Glomerular visceral epithelial cell (primary cell): ENCODE measurements at regions not wholly inside any gene's neighbourhood (a gene's known extent, or its start where the extent isn't known, plus 50 kb on each side); places are given as distances from the start of the nearest gene placed in this dataset.
"Not testable (repeated sequence)": the region's sequence is repeated elsewhere in the genome, so short reads cannot be mapped to it uniquely, and the experiment has no call there.

Experiments used
- DNase-seq: peaks from one replicate; pipeline ENCODE4 v3.0.0-alpha.2; 2016; ENCODE audit errors: extremely low spot score

DNA sequence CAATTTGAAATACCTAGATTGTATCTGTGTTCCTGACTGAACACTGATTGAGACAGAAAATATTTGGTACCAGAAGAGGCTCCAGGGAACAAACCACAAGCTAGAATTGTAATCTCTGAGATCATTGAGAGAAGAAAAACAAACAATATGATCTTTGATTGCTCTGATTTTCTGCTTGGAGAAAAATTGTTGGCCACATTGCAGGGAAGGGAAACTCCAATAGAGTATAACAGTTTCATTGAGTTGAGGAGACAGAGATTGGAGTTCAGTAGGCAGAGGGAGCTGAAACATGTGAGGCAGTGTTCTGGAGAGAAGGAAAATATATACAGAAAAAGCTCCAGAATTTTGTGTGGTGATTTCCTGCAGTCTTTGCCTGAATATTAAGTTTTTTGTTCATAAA is 158.2 kb downstream of the C4orf33 start:
- DNase-seq, result no peak

DNA sequence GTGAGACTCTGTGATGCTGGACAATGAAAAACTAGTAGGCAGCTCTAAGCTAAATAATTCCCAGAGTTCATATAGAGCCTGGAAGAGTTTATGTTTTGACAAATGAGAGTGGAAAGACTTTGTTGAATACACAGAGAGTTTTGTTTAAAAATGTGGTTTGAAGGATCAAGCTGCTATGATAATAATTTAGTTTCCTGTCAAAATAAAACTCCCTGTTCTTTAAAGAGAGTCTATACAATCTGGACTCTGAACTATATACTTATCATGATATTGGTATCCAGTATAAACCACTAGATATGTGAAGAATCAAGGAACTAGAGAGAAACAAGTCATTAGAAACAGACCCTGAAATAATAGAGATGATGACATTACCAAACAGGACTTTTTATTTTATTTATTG is 158.6 kb downstream of the C4orf33 start:
- no peak for DNase-seq

DNA sequence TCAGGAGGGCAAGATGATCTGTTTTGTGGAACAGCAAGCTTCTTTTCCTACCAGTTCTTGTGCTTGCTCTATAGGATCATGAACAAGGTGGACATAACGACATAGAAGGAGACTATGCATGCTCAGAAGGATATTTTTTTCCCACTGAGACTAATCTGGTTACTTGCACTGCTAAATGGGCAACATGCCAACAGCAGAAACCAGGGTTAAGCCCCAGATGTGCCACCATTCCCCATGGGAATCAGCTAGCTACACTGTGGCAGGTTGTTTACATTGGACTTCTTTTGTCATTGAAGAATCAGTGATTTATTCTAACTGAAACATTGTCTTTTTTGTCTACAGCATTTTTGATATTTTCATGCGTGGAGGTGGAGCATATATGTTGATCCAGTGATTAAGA is 165.6 kb downstream of the C4orf33 start:
- DNase-seq, result no peak

DNA sequence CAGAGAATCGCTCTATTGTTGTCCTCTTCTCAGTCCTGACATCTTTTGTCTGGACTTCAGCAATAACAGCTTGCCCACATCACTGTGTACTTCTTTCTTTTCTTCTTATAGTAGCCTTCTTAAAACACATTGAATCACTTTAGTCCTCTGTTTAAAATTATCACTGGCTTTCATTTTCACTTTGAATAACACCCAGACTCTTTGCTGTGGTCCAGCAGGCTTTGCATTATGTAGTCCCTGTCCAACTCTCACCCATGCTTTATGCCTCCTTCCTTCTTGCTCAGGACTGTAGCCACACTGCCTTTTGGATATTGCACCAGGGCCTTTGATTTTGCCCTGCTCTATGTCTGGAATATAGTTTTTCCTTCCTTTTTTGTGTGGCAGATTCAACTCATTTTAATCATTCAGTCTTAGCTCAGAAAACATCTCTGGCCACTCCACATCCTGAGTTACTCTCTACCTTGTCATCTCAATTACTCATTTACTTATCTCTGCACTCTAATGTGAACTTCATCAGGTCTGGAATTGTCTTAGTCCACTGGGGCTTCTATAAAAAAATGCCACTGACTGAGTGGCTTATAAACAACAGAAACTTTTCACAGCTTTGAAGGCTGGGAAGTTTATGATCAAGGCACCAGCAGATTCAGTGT is 168.2 kb downstream of the C4orf33 start:
- DNase-seq, result peak; percentile 2

DNA sequence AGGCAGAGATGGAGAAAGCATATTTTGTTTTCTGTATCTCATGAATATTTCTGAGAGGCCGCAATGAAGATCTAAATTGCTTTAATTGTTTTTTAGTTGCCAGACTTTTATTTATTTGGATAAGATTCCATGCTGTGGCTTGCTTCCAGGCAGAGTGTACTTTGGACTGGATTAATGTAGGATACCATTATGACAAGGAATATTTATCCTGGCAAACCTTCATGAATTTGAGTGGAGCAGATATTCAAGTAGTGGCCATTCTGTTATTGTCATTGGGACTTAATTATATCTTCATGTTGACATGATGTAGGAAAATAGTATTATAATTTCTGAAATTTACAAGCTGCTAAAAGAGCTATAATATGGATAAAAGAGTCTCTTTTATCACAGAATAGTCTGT is 182.9 kb downstream of the C4orf33 start:
- DNase-seq, result no peak

DNA sequence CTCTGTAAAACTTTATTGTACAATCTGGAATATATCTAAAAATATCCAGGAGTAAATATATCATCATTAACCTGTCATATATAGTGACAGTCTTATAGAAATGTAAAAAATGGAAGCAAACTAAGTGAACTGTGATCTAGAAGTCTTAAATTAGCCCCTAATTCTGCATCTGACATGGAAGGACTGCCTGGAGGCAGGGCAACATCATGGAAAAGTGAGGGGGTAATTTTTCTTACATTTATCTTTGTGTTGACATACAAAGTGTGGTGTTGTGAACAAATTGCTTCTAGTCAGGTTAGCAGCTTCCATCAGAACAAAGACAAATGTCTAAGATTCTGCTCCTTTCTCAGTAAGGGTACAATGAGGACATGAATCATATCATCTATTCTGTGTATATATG is 186.3 kb downstream of the C4orf33 start:
- no peak for DNase-seq

DNA sequence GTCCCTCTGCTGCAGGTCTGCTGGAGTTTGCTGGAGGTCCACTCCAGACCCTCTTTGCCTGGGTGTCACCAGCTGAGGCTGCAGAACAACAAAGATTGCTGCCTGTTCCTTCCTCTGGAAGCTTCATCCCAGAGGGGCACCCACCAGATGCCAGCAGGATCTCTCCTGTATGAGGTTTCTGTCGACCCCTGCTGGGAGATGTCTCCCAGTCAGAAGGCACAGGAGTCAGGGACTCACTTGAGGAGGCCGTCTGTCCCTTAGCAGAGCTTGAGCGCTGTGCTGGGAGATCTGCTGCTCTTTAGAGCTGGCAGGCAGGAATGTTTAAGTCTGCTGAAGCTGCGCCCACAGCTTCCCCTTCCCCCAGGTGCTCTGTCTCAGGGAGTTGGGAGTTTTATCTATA is 196.2 kb downstream of the C4orf33 start:
- not testable (repeated sequence) for DNase-seq

DNA sequence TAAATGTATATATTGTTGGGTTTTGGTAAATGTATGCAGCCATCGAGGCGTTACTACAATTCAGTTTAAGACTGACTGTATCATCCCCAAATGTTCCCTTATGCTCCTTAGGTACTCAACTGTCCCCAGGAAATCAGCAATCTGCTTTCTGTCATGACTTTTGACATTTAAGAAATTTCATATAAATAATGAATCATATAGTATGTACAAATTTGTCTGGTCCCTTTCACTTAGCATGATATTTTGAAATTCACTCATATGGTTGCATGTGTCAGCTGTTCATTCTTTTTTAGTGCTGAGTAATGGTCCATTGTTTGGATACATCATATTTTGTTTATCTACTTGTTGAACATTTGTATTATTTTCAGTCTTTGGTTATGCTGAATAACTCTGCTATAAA is 218.8 kb downstream of the C4orf33 start:
- DNase-seq, result no peak

DNA sequence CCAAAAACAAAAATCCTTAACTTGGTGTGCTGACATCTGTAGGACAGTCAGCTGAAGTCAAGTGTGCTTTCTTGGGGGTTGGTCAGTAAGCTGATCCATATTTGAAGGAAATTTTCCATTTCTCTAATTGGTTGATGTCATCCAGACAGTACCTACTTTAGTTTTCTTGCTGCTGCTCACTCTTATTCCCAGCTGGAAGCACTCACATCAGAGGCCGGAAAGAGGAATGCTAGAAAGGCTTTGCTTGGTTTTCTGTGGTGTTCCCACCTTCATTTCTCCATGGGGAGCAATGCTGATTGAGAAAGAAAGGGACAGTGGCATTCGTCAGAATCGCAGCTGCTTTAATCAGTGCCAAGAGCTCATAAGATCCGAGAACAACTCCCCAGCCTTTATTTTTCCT is 227.0 kb downstream of the C4orf33 start:
- no peak for DNase-seq

DNA sequence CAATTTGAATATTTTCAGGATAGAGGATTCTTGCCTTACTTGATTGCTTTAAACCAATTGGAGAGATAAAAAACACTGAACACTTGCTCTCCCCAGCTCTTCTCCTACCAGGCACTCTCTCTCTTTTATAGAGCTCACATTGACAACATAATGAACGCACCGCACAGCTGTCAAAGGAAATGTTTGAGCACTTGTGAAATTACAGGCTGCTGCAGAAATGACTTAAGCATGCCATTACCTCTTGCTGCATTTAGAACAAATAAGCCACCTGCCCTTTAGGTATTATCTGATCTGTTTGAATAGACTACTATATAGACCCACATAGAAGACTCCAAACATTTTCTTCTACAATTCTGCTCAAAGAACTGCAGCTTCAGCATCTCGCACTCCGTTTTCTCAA is 227.7 kb downstream of the C4orf33 start:
- no peak for DNase-seq

DNA sequence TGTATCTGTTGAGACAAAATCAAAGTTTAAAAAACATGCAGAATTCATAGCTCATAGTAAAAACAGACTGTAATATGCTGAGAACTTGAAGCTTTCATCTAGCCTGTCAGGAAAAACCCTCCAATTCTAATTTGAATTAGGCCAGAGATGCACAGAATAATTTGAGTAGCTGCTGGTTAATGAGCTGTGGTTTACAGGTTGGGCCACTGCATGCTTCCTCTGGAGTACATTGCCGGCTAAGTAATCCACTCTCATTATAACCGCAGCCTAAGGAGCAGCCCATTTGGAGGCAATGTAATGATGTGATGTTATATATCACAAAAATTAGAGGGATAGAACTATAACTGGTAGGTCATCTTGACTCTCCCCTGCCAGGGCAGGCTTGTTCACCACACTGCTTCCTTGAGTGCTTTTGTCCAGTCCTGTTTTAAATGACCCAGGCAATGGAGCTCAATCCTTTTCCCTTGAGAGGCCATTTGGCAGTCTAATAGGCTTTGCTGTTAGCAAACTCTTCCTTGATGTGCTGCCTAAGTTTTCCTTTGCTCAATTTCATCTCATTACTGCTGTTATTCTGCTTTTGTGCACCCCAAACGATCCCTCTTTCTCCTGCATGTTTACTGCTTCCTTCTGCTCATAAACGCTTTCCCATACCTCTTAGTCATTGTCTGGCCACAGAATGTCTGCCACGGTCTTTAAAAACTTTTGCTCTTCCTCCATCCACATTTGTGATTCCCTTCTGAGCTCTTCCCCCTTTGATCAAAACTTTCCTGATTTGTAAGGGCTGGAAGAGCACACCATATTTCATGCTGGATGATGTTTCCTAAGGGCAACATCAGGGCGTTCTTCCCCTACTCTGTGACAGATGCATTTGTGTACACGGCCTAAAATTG is 230.9 kb downstream of the C4orf33 start:
- no peak for DNase-seq

DNA sequence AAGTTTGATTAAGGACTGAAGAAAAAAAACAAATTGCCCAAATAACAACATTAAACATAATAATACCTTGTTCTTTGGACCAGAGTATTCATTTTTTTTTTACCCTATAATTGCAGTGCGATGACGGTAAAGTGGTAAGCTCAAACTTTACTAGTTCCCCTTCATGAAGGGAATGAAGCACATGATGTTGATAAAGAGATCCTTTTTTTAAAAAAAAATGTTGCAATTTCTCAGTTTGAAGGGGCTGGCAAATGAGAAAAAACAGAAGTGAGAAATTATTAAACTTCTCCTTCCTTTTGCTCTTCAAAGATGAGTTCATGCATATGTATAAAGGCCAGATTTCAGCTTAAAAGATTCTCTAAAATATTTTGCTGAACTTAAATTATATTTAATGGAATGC is 231.7 kb downstream of the C4orf33 start:
- DNase-seq, result no peak

DNA sequence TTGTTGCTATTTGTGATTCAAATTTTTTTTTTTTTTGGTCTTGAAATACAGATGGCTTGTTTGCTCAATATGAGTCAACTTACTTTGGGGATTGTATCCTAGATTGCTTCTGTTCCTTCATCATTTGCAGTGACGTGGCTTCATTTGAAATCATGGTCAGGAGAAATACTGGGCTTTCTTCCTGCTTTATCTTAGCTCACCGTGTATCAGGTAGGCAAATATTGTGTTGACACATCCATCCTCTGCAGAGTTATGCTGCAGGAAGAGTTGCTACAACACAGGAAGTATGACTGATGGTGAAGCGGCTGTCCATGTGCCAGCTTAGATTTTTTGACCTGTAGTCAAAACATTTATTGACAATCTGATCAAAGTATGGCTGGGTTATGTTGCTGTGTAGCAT is 232.2 kb downstream of the C4orf33 start:
- DNase-seq, result no peak

DNA sequence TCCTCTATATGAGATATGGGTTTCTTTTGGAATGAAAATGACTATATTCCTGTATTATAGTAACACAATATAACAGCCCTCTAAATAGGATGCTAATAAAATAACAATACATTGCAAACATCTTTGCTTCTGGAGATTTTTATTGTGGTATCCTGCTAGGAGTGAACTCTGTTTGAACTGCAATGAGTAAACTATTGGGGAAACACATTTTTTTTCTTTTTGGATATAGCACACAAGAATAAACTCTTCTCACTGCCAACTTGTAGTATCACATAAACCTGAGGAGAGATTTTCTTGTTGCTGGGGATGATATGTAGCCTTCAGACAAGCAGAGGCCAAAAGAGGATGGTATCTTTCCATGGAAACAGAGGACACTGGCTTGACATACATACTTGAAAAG is 238.2 kb downstream of the C4orf33 start:
- DNase-seq, result no peak

DNA sequence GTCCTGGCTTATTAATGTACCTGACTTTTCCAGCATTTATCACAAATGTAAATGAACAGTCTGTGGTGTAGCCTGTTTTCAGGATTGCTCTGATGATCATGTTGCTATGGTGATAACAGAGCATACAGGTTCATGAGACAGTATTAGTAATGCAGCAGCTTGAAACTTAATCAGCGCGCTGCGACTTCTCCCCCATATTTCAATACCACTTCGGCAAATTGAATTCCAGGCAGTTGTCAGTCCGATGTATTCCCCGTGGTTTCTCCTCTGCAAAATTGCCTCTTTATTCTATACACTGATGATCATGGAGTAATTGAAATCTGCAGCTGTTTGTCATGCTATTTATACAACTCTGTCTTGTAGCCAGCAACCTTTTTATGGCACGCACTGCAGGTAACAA is 239.3 kb downstream of the C4orf33 start:
- no peak for DNase-seq

DNA sequence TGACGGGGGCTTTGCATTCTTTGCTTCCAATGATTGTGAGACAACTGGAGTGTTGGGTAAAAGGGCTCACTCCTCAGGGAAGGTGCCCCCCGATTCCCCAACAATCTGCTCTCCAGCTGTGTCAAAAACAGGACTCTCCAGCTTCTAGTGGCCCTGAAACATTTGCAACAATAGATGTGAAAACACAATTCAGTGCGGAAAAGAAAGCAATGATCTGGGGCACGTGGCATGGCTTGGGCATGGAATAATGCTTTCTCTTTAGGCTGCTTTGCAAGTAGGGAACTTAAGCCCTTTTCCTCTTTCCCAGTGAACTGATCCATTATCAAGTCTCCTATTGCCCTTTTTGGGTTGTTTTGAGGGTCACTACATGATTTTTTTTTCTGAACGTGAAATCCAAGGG is 239.9 kb downstream of the C4orf33 start:
- DNase-seq, result no peak

DNA sequence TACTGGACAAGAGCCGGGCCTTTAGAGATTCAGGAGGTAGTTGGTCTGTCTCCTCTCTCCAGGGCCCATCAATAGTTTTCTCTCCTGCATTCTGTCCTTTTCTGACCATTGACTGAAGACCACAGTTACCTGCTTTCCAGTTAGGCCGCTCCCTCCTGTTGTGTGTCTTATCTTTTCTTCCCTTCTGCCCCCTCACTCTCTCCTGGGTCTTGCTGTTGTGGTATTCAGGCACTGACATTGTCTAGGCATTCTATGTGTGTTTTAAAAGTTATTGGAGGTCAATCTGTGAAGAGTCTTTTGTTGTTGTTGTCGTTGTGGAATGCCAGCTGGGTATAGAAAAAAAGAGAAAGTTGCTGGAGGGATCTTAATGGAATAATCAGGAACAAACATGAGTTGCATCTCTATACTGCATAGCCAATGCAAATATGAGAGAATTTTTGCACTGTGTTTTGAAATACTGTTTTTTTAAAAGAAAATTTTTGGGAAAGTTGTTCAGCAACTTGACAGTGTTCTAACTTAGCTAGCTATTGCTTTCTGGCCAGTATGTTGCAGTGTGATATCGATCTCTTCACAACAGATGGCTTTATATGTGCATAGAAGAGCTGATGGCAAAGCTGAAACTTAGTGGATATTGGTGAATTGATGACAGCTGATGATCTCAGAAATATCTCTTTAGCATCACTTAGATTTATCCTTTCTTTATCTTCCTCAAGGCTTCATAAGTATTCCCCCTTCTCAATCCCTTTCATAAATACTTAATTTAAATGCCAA is 240.7 kb downstream of the C4orf33 start:
- no peak for DNase-seq

DNA sequence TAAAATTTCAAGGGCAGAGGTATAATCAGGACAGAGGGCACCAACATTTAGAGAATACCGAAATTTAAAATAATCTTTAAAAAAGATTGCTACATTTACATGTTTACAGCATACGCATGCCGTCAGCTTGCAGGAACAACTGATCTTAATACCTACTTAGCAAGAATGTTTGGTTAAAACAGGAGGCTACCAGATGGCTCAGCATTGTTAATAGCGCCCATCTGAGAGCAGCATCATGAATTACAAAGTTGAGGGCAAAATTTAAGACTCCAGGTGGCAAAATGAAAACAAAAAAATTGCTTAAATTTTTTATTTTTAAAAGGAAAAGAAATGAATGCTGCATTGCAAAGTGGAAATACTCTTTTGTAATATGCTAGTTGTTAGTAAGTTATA is 241.3 kb downstream of the C4orf33 start:
- DNase-seq, result no peak

DNA sequence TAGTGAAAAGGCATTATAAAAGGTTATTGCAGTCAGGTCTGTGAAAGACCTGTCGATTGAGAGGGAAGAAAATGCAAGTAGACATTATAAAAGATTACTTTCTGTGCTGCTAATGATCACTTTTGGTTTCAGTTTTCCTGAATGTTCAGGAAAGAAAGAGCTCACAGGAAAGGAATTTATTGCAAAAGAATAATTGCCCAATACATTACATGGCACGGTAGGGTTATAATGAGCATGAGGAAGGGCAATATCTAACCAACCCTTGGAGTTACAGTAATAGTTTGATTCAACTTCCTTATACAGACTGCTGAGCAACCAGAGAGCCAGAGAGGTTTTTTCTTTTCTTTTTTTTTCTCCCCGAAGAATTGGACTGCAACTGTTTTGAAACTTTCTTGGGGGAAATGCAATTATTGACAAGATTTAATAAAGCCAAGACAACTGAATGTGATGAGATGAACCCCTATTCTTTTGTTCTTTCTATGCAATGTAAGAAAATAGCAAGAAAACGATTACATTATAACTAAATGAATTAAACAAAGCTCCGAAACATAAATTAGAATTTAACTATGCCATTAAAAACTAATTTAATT is 247.0 kb downstream of the C4orf33 start:
- DNase-seq, result peak; percentile 74

DNA sequence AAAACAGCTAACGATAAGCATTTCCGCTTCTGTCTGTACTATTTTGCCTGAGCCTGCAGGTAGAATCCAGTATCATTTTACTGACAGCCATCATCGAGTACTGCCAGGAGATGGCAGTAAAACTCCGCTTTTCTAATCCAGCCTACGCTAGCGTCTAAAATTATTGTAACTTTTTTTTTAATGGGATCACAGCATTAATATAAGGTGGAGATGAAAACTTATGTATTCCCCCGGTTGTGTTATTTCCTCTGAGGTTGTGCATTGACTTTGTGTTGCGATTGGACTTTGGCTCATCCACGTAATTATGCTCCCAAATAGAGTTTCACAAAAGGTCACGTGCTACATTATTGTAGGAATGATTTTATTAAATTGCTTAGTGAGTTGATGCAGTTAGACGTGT is 248.1 kb downstream of the C4orf33 start:
- DNase-seq, result peak; percentile 60

DNA sequence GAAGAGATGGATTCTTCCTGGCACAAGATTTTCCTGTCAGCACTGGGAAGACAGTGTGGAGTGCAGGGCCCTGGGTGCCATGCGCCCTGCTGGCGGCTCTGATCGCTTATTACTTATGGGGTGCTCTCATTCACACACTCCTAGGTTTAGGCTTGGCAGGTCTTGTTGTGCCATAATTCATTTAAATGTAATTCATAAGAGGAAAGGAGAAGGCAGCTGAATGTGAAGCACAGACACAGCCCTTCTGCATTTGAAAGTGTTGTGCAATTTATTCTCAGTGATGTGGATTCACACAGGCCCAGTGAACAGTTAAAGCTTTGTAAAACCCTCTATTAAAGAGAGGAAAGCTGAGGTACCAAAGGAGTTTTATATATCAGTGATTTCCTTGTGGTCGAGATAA is 249.7 kb downstream of the C4orf33 start:
- DNase-seq, result no peak

DNA sequence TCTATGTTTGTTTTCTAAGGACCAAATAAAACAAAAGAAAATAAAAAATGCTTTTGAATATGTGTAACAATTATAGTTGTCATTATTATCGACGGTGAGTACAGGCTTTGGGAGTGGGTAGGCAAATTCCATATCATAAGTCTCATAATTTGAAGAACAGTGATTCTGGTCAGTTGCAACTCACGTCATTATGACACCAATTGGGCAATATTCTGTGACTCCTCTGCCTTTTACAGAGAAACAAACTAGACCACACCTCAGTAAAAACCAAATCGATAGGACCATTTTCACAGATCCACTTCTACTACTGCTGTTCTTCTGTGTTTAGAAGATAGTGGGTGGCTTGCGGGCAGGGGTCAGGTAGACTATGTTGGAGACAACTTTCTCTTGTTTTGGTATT is 250.1 kb downstream of the C4orf33 start:
- DNase-seq, result no peak
